OCI-LY1 (cell line): ENCODE measurements at regions not wholly inside any gene's neighbourhood (a gene's known extent, or its start where the extent isn't known, plus 50 kb on each side); places are given as distances from the start of the nearest gene placed in this dataset.

ENCODE experiments used
- CTCF ChIP-seq: fragments of 200-600 bp; sonication (generic), shearing (Covaris generic); IDR thresholded peaks from 2 replicates; pipeline ENCODE4 v1.5.1; 2017; ENCODE audit warnings: mild to moderate bottlenecking, antibody characterized with exemption, low read length, moderate library complexity, mixed read lengths
- EZH2 ChIP-seq: fragments of 200-600 bp; sonication (generic), shearing (Covaris generic); IDR thresholded peaks from 2 replicates; pipeline ENCODE4 v1.8.0; 2017; ENCODE audit warnings: borderline replicate concordance, mixed run types, mild to moderate bottlenecking, antibody characterized with exemption, low read length, moderate library complexity, mixed read lengths

GRCh38 chr13:90246687-90247345 lies 1100.7 kb upstream of the MIR17HG start:
- TF ChIP-seq CTCF: no peak
- no peak for TF ChIP-seq EZH2
